GM12892 (cell line): ENCODE measurements at regions not wholly inside any gene's neighbourhood (a gene's known extent, or its start where the extent isn't known, plus 50 kb on each side); places are given as distances from the start of the nearest gene placed in this dataset.

Experiments used
- POLR2AphosphoS5 ChIP-seq: IDR thresholded peaks from 2 replicates; pipeline ENCODE4 v1.6.1; 2011; ENCODE audit warnings: low read depth, low read length, control low read depth
- TAF1 ChIP-seq: IDR thresholded peaks from 2 replicates; pipeline ENCODE4 v1.6.1; 2011; ENCODE audit warnings: low read depth, mild to moderate bottlenecking, control low read depth, low read length, borderline replicate concordance

DNA sequence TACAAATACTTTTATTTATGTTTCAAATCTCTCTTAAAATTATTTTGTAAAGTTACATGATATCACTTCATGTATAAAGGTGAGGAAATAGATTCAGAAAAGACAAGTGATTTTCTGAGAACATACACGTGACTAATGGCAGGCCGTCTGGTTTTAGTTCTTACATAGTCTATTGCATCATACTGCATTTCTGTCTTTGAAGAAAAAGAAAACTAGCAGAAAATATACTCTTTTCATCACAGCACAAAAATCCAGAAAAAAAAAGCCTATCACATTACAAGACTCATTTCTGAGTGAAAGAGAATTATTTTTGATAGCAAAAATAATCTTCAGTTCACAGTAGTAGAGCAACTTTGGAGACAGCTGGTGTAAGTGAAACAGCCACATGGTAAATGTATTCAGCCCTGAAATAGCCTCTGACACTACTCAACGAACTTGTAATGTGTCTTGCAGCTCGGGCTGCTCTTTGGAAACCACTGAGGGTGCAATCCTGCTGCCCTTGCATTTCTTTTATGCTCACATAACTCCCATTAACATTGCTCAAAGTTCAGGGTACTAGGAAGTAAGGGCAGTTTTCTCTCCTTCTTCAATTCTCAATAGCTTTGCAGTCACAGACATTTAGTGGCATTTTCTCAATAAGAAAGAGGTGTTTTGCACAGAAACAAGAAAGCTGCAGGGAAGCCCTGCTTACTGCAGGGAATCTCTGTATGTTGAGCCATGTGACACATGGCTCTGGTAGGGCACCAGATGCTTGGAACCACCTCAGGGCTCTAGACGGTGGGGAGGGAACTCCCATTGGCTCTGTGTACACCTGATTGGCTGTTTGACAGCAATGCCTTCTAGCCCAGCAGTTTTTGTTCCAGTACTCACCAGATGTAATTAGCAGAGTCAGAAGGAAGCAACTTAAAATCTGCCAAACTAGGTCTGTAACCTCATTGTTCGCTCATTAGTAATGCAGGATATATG lies 845.3 kb upstream of the PTPRD start:
- no peak for TF ChIP-seq POLR2AphosphoS5
- no peak for TF ChIP-seq TAF1
